ENCODE measurements at regions not wholly inside any gene's neighbourhood (a gene's known extent, or its start where the extent isn't known, plus 50 kb on each side); places are given as distances from the start of the nearest gene placed in this dataset.

DNA sequence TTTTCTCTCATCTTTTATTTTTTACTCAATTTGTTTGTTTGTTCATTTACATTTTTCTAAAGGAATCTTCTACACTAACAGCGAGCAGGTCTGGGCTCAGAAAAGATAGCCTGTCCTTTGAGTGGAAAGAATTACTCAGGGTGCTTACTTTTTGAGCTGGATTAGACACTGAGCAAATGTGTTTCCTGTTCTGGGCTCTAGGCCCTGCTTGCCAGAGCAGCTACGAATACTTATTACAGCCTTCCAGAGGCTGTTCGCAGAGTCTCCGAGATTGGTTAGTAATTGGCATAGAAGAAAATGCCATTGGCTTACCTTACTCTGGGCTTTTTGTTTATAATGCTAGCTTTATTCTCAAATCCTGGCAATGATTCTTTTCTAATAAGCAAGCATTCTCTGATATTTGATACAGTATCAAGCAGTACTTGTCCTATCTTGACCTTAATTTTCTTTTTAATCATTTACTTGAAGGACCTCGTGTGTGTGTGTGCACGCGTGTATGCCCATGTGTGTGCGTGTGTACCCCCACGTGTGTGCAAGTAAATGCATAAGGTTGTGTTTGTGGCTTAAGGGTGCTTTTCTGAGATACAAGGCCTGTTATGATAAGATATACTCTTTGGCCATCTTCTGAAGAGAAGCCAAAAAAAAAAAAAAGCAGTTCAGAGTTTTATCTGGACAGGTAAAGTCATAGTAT is 76.2 kb upstream of the GRXCR1 start:
- no peak for TF ChIP-seq POLR2AphosphoS5 (IDR thresholded peaks at IDR 0.05; ENCODE audit: borderline replicate concordance, low read depth, low read length)
- no peak for TF ChIP-seq EZH2 (IDR thresholded peaks at IDR 0.05)
- no peak for TF ChIP-seq FOXP2 (optimal IDR thresholded peaks at IDR 0.05; ENCODE audit: control extremely low read depth, extremely low read length, insufficient read depth)
